GM23338 (cell line): ENCODE measurements at regions not wholly inside any gene's neighbourhood (a gene's known extent, or its start where the extent isn't known, plus 50 kb on each side); places are given as distances from the start of the nearest gene placed in this dataset.

Experiments used
- ATAC-seq: fragments of 200-7000 bp; cut with Tn5 transposase; 3 replicates; pipeline ENCODE4 v1.9.1; 2020
- DNase-seq: peaks from one replicate; pipeline ENCODE4 v3.0.0-alpha.2; 2015; ENCODE audit warnings: low spot score
- H2AFZ ChIP-seq: fragments of 200-600 bp; sonication (generic); 2 replicates; pipeline ENCODE4 v1.8.0; 2016; ENCODE audit warnings: antibody characterized with exemption, mild to moderate bottlenecking, moderate library complexity
- H3F3A ChIP-seq: fragments of 200-600 bp; sonication (generic); replicated peaks from 2 replicates; pipeline ENCODE4 v1.8.0; 2017; ENCODE audit warnings: antibody characterized with exemption, mixed run types, low read depth
- H3K27ac ChIP-seq: fragments of 200-600 bp; sonication (generic); 2 replicates; pipeline ENCODE4 v1.6.1; 2016; ENCODE audit warnings: low read depth
- H3K27me3 ChIP-seq: fragments of 200-600 bp; sonication (generic); 2 replicates; pipeline ENCODE4 v1.8.0; 2016; ENCODE audit warnings: mild to moderate bottlenecking, mixed run types, moderate library complexity; ENCODE audit not compliant: insufficient read depth
- H3K36me3 ChIP-seq: fragments of 200-600 bp; sonication (generic); 2 replicates; pipeline ENCODE4 v1.8.0; 2016; ENCODE audit warnings: mild to moderate bottlenecking; ENCODE audit not compliant: insufficient read depth
- H3K4me1 ChIP-seq: fragments of 200-600 bp; sonication (generic); 2 replicates; pipeline ENCODE4 v1.8.0; 2016; ENCODE audit warnings: mild to moderate bottlenecking, moderate library complexity; ENCODE audit not compliant: insufficient read depth
- H3K4me2 ChIP-seq: fragments of 200-600 bp; sonication (generic); 2 replicates; pipeline ENCODE4 v1.7.1; 2017; ENCODE audit warnings: mixed run types
- H3K4me3 ChIP-seq: fragments of 200-600 bp; sonication (generic); 2 replicates; pipeline ENCODE4 v1.6.1; 2016; ENCODE audit warnings: mixed run types
- H3K79me2 ChIP-seq: fragments of 200-600 bp; sonication (generic); replicated peaks from 2 replicates; pipeline ENCODE4 v1.8.0; 2017; ENCODE audit warnings: mild to moderate bottlenecking; ENCODE audit not compliant: insufficient read depth
- H3K9me2 ChIP-seq: fragments of 200-600 bp; sonication (generic); 2 replicates; pipeline ENCODE4 v1.8.0; 2017; ENCODE audit not compliant: insufficient read depth
- H4K20me1 ChIP-seq: fragments of 200-600 bp; sonication (generic); replicated peaks from 2 replicates; pipeline ENCODE4 v1.8.0; 2017; ENCODE audit warnings: mild to moderate bottlenecking; ENCODE audit not compliant: insufficient read depth
- H3K27ac Mint-ChIP-seq: 2 replicates; pipeline ENCODE4 v1.8.0; 2020; ENCODE audit warnings: inconsistent platforms, mild to moderate bottlenecking, moderate library complexity, mixed read lengths
- H3K27me3 Mint-ChIP-seq: 3 replicates; pipeline ENCODE4 v1.8.0; 2022; ENCODE audit warnings: low read depth, mild to moderate bottlenecking, moderate library complexity, mixed read lengths, inconsistent platforms; ENCODE audit not compliant: insufficient read depth, poor library complexity
- H3K36me3 Mint-ChIP-seq: 3 replicates; pipeline ENCODE4 v1.8.0; 2021; ENCODE audit warnings: low read depth, mild to moderate bottlenecking, inconsistent platforms, moderate library complexity, mixed read lengths
- H3K4me1 Mint-ChIP-seq: 3 replicates; pipeline ENCODE4 v1.8.0; 2020; ENCODE audit warnings: mild to moderate bottlenecking, inconsistent platforms, mixed read lengths
- H3K4me3 Mint-ChIP-seq: 3 replicates; pipeline ENCODE4 v1.8.0; 2021; ENCODE audit warnings: moderate library complexity, mild to moderate bottlenecking, inconsistent platforms, mixed read lengths
- H3K9me3 Mint-ChIP-seq: 3 replicates; pipeline ENCODE4 v1.8.0; 2020; ENCODE audit warnings: moderate library complexity, mild to moderate bottlenecking, inconsistent platforms, mixed read lengths
- EZH2phosphoT487 ChIP-seq: fragments of 200-600 bp; sonication (generic); IDR thresholded peaks from one replicate; pipeline ENCODE4 v1.8.1; 2018; ENCODE audit warnings: antibody characterized with exemption; ENCODE audit not compliant: unreplicated experiment
- JUNB ChIP-seq: IDR thresholded peaks from one replicate; pipeline ENCODE4 v1.6.1; 2016; ENCODE audit warnings: antibody characterized with exemption; ENCODE audit not compliant: unreplicated experiment
- NANOG ChIP-seq: IDR thresholded peaks from 2 replicates; pipeline ENCODE4 v1.6.1; 2016; ENCODE audit warnings: antibody characterized with exemption, borderline replicate concordance
- POLR2AphosphoS5 ChIP-seq: IDR thresholded peaks from 2 replicates; pipeline ENCODE4 v1.6.1; 2016; ENCODE audit warnings: antibody characterized with exemption, low read depth
- ZNF114 ChIP-seq: fragments of 250-450 bp; sonication (Bioruptor Pico); IDR thresholded peaks from 2 replicates; pipeline ENCODE4 v1.5.0; 2020; ENCODE audit warnings: mild to moderate bottlenecking, moderate library complexity
- TF ChIP-seq, protein P1 (sequence below): IDR thresholded peaks from one replicate; pipeline ENCODE4 v1.6.1; 2018; ENCODE audit warnings: antibody characterized with exemption; ENCODE audit not compliant: unreplicated experiment
- TF ChIP-seq, protein P2 (sequence below): fragments of 250-450 bp; sonication (Bioruptor Pico); IDR thresholded peaks from 2 replicates; pipeline ENCODE4 v1.5.0; 2020; ENCODE audit warnings: mild to moderate bottlenecking, moderate library complexity
- TF ChIP-seq, protein P3 (sequence below): IDR thresholded peaks from 2 replicates; pipeline ENCODE4 v1.6.1; 2016; ENCODE audit warnings: antibody characterized with exemption
- TF ChIP-seq, protein P4 (sequence below), 2 experiments: fragments of 200-600 bp in 1 of 2; sonication (generic) in 1 of 2; conservative IDR thresholded peaks; 2 replicates each; pipeline versions ENCODE4 v1.5.1 to v1.6.1; 2016 to 2017; ENCODE audit warnings: antibody characterized with exemption in 2 of 2, low read depth in 2 of 2, mild to moderate bottlenecking in 2 of 2, moderate library complexity in 1 of 2

DNA sequence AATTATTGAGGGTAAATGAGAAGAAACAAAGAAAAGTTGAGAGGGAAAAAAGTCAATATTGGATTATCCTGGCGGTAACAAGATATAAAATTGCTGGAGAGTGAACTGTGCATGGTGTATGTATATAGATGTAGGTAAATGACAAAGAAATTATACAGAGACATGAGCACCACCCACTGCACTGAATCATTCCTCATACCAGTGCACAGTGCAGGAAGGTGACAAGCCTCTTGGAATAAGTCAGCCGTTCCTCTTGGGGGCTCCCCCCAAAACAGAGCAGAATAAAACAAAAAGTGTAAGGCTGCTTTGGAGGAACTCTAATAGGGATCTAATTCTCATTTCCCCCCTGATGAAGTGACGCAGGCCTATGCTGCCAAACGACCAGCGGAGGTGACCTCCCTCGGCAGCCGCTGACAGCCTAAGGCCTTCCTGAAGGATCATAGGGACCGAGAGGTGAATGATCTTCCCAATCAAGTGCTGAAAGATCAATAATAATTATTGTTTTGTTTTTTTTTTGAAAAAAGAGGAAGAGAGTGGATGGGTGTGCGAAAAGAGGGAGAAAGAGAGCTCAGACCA is 245.0 kb downstream of the PSAT1 start:
- H3K27ac Mint-ChIP-seq: no peak overlapping the region
- Histone ChIP-seq H3K4me3 (peak overlapping the region; percentile 2; the same call in 1 of the 2 replicates), H3K4me1 (peaks cover 28% of the 10 kb centered on the region), H3K4me2 (peak overlapping the region; percentile 67), H3F3A (no peaks in the 10 kb centered on the region), H3K9me2 (0 out of 2 replicates have a peak, but pooled peaks cover 15% of the 10 kb centered on the region), H2AFZ (no peak overlapping the region), H3K79me2 (no peaks in the 10 kb centered on the region), H3K36me3 (no peaks in the 10 kb centered on the region), H3K27ac (no peak overlapping the region), H4K20me1 (no peaks in the 10 kb centered on the region), H3K27me3 (no peaks in the 10 kb centered on the region)
- H3K4me3 Mint-ChIP-seq: no peak overlapping the region; the same call in 2 of the 3 replicates
- DNase-seq: peak; percentile 9
- H3K36me3 Mint-ChIP-seq: peaks cover 6% of the 10 kb centered on the region
- peaks cover 6% of the 10 kb centered on the region for H3K27me3 Mint-ChIP-seq
- peaks cover 5% of the 10 kb centered on the region; the same call in 1 of the 3 replicates for H3K9me3 Mint-ChIP-seq
- TF ChIP-seq, protein P1, sequence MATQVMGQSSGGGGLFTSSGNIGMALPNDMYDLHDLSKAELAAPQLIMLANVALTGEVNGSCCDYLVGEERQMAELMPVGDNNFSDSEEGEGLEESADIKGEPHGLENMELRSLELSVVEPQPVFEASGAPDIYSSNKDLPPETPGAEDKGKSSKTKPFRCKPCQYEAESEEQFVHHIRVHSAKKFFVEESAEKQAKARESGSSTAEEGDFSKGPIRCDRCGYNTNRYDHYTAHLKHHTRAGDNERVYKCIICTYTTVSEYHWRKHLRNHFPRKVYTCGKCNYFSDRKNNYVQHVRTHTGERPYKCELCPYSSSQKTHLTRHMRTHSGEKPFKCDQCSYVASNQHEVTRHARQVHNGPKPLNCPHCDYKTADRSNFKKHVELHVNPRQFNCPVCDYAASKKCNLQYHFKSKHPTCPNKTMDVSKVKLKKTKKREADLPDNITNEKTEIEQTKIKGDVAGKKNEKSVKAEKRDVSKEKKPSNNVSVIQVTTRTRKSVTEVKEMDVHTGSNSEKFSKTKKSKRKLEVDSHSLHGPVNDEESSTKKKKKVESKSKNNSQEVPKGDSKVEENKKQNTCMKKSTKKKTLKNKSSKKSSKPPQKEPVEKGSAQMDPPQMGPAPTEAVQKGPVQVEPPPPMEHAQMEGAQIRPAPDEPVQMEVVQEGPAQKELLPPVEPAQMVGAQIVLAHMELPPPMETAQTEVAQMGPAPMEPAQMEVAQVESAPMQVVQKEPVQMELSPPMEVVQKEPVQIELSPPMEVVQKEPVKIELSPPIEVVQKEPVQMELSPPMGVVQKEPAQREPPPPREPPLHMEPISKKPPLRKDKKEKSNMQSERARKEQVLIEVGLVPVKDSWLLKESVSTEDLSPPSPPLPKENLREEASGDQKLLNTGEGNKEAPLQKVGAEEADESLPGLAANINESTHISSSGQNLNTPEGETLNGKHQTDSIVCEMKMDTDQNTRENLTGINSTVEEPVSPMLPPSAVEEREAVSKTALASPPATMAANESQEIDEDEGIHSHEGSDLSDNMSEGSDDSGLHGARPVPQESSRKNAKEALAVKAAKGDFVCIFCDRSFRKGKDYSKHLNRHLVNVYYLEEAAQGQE: no peak
- no peak for TF ChIP-seq ZNF114 (CRISPR knock-in tag)
- TF ChIP-seq, protein P2, sequence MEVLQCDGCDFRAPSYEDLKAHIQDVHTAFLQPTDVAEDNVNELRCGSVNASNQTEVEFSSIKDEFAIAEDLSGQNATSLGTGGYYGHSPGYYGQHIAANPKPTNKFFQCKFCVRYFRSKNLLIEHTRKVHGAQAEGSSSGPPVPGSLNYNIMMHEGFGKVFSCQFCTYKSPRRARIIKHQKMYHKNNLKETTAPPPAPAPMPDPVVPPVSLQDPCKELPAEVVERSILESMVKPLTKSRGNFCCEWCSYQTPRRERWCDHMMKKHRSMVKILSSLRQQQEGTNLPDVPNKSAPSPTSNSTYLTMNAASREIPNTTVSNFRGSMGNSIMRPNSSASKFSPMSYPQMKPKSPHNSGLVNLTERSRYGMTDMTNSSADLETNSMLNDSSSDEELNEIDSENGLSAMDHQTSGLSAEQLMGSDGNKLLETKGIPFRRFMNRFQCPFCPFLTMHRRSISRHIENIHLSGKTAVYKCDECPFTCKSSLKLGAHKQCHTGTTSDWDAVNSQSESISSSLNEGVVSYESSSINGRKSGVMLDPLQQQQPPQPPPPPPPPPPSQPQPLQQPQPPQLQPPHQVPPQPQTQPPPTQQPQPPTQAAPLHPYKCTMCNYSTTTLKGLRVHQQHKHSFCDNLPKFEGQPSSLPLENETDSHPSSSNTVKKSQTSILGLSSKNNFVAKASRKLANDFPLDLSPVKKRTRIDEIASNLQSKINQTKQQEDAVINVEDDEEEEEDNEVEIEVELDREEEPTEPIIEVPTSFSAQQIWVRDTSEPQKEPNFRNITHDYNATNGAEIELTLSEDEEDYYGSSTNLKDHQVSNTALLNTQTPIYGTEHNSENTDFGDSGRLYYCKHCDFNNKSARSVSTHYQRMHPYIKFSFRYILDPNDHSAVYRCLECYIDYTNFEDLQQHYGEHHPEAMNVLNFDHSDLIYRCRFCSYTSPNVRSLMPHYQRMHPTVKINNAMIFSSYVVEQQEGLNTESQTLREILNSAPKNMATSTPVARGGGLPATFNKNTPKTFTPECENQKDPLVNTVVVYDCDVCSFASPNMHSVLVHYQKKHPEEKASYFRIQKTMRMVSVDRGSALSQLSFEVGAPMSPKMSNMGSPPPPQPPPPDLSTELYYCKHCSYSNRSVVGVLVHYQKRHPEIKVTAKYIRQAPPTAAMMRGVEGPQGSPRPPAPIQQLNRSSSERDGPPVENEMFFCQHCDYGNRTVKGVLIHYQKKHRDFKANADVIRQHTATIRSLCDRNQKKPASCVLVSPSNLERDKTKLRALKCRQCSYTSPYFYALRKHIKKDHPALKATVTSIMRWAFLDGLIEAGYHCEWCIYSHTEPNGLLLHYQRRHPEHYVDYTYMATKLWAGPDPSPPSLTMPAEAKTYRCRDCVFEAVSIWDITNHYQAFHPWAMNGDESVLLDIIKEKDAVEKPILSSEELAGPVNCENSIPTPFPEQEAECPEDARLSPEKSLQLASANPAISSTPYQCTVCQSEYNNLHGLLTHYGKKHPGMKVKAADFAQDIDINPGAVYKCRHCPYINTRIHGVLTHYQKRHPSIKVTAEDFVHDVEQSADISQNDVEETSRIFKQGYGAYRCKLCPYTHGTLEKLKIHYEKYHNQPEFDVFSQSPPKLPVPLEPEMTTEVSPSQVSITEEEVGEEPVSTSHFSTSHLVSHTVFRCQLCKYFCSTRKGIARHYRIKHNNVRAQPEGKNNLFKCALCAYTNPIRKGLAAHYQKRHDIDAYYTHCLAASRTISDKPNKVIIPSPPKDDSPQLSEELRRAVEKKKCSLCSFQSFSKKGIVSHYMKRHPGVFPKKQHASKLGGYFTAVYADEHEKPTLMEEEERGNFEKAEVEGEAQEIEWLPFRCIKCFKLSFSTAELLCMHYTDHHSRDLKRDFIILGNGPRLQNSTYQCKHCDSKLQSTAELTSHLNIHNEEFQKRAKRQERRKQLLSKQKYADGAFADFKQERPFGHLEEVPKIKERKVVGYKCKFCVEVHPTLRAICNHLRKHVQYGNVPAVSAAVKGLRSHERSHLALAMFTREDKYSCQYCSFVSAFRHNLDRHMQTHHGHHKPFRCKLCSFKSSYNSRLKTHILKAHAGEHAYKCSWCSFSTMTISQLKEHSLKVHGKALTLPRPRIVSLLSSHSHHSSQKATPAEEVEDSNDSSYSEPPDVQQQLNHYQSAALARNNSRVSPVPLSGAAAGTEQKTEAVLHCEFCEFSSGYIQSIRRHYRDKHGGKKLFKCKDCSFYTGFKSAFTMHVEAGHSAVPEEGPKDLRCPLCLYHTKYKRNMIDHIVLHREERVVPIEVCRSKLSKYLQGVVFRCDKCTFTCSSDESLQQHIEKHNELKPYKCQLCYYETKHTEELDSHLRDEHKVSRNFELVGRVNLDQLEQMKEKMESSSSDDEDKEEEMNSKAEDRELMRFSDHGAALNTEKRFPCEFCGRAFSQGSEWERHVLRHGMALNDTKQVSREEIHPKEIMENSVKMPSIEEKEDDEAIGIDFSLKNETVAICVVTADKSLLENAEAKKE (CRISPR knock-in tag): no peak
- TF ChIP-seq, protein P3, sequence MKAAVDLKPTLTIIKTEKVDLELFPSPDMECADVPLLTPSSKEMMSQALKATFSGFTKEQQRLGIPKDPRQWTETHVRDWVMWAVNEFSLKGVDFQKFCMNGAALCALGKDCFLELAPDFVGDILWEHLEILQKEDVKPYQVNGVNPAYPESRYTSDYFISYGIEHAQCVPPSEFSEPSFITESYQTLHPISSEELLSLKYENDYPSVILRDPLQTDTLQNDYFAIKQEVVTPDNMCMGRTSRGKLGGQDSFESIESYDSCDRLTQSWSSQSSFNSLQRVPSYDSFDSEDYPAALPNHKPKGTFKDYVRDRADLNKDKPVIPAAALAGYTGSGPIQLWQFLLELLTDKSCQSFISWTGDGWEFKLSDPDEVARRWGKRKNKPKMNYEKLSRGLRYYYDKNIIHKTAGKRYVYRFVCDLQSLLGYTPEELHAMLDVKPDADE: no peak
- no peak for TF ChIP-seq NANOG
- TF ChIP-seq, protein P4, sequence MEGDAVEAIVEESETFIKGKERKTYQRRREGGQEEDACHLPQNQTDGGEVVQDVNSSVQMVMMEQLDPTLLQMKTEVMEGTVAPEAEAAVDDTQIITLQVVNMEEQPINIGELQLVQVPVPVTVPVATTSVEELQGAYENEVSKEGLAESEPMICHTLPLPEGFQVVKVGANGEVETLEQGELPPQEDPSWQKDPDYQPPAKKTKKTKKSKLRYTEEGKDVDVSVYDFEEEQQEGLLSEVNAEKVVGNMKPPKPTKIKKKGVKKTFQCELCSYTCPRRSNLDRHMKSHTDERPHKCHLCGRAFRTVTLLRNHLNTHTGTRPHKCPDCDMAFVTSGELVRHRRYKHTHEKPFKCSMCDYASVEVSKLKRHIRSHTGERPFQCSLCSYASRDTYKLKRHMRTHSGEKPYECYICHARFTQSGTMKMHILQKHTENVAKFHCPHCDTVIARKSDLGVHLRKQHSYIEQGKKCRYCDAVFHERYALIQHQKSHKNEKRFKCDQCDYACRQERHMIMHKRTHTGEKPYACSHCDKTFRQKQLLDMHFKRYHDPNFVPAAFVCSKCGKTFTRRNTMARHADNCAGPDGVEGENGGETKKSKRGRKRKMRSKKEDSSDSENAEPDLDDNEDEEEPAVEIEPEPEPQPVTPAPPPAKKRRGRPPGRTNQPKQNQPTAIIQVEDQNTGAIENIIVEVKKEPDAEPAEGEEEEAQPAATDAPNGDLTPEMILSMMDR (conservative IDR thresholded peaks at IDR 0.05; ENCODE audit: low read depth in 2 of 2): no peak
- no peak for TF ChIP-seq POLR2AphosphoS5
- no peak for TF ChIP-seq EZH2phosphoT487
- no peak for TF ChIP-seq JUNB
- ATAC-seq: peak; percentile 36
- peaks cover 37% of the 10 kb centered on the region for H3K4me1 Mint-ChIP-seq
